ENCODE measurements at regions not wholly inside any gene's neighbourhood (a gene's known extent, or its start where the extent isn't known, plus 50 kb on each side); places are given as distances from the start of the nearest gene placed in this dataset.

DNA sequence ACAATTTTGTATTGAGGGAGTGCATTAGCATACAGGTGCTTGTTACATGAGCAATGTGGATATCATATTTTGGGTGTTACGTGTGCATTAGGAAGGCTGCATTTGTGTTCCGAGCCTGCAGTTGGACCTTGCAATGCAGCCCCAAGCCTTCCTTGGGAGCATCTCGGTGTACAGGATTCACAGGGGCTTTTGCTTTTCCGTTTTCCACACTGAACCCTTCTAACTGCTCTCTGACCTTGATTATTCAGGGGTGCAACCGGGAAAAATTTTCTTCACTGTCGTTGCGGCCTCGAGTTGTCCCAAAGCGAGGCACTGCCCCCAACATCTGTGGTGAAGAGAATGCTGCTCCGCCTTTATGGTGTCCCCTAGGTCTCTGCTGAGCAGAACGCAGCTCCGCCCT is 80.1 kb upstream of the PLEKHG4B start (continued):
- TF ChIP-seq EZH2phosphoT487 (IDR thresholded peaks at IDR 0.05; ENCODE audit: borderline replicate concordance) (no peak), CEBPB (IDR thresholded peaks at IDR 0.05; ENCODE audit: low read depth) (no peak), CBX3 (IDR thresholded peaks at IDR 0.05; ENCODE audit: low read depth) (no peak)

DNA sequence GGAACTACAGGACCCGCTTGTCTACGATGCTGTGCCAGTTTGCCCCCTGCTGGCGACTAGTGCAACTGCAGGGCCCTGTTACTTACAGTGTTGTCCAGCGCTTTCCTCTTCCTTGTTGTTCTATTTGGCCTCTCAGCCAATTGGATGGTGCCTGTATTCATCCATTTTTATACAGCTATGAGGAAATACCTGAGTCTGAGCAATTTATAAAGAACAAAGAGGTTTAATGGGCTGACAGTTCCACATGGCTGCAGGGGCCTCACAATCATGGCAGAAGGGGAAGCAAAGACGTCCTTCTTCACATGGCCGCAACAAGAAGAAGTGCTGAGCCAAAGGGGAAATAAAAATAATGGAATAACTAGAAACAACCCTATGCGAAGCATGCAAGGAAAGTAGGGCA is 78.7 kb upstream of the PLEKHG4B start:
- ChIA-PET RAD21 (ENCODE audit: low non-redundant PET in 1 of 2, low total read pairs in 2 of 2, uncharacterized antibody in 2 of 2, unreplicated experiment in 2 of 2) (no interaction called here), CTCF (no interaction called here), POLR2A (no interaction called here)
- Histone ChIP-seq H3K9me2 (ENCODE audit: insufficient read depth) (no peaks in the 10 kb centered on the region), H3K9me3 (ENCODE audit: control insufficient read depth in 1 of 2, insufficient read depth in 1 of 2, low read depth in 1 of 2, low read length in 2 of 2) (no peaks in the 10 kb centered on the region), H3K27ac (ENCODE audit: low read depth, low read length) (no peak overlapping the region), H2AFZ (ENCODE audit: low read depth, low read length, poor library complexity, severe bottlenecking) (no peak overlapping the region), H3K27me3 (ENCODE audit: insufficient read depth, low read length) (no peaks in the 10 kb centered on the region), H3K9ac (ENCODE audit: low read length) (no peak overlapping the region), H3K36me3 (ENCODE audit: control insufficient read depth in 1 of 2, insufficient read depth in 2 of 2, low read length in 2 of 2) (no peaks in the 10 kb centered on the region), H3K4me3 (replicated peaks in 1 of 2; ENCODE audit: low read depth in 1 of 2, low read length in 2 of 2) (no peak overlapping the region), H4K20me1 (ENCODE audit: insufficient read depth) (no peaks in the 10 kb centered on the region), H3K4me1 (ENCODE audit: control insufficient read depth in 1 of 2, insufficient read depth in 2 of 2, low read length in 2 of 2) (no peaks in the 10 kb centered on the region), H3K4me2 (ENCODE audit: low read length) (no peak overlapping the region), H3K79me2 (ENCODE audit: insufficient read depth, low read length) (no peaks in the 10 kb centered on the region)
- no peak for ATAC-seq
- TF ChIP-seq ZNF274 (IDR thresholded peaks at IDR 0.05; ENCODE audit: low read depth, low read length) (no peak), EZH2 (IDR thresholded peaks at IDR 0.05) (no peak), CBX3 (IDR thresholded peaks at IDR 0.05; ENCODE audit: low read depth) (no peak), YY1 (IDR thresholded peaks at IDR 0.05; ENCODE audit: extremely low read depth, insufficient replicate concordance, low read depth, low read length) (no peak), FOSL1 (IDR thresholded peaks at IDR 0.05; ENCODE audit: low read depth) (no peak), CEBPB (IDR thresholded peaks at IDR 0.05; ENCODE audit: low read depth) (no peak), EZH2phosphoT487 (IDR thresholded peaks at IDR 0.05; ENCODE audit: borderline replicate concordance) (no peak), SRF (IDR thresholded peaks at IDR 0.05; ENCODE audit: low read depth) (no peak)
- TF ChIP-seq, protein P1, sequence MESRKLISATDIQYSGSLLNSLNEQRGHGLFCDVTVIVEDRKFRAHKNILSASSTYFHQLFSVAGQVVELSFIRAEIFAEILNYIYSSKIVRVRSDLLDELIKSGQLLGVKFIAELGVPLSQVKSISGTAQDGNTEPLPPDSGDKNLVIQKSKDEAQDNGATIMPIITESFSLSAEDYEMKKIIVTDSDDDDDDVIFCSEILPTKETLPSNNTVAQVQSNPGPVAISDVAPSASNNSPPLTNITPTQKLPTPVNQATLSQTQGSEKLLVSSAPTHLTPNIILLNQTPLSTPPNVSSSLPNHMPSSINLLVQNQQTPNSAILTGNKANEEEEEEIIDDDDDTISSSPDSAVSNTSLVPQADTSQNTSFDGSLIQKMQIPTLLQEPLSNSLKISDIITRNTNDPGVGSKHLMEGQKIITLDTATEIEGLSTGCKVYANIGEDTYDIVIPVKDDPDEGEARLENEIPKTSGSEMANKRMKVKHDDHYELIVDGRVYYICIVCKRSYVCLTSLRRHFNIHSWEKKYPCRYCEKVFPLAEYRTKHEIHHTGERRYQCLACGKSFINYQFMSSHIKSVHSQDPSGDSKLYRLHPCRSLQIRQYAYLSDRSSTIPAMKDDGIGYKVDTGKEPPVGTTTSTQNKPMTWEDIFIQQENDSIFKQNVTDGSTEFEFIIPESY (IDR thresholded peaks at IDR 0.05; ENCODE audit: extremely low read depth, insufficient replicate concordance, low read length) = no peak
- no TSS peak for BruUV-seq (replicated peaks)
- DNase-seq (ENCODE audit: low read depth, low spot score) = no peak
- intact Hi-C loops (cut with micrococcal nuclease) = no loop called here

Measured in HCT116 (cell line).